Prostate gland (tissue), 2 donors: ENCODE measurements at regions not wholly inside any gene's neighbourhood (a gene's known extent, or its start where the extent isn't known, plus 50 kb on each side); places are given as distances from the start of the nearest gene placed in this dataset.

ENCODE experiments used
- DNase-seq: peaks from one replicate; pipeline ENCODE4 v3.0.0-alpha.2; 2019; ENCODE audit warnings: low spot score
- H3K27ac ChIP-seq, 2 donors: fragments of 200-600 bp; sonication (generic); 2 replicates each; pipeline ENCODE4 v1.5.1; 2017 to 2019
- H3K27me3 ChIP-seq: fragments of 200-600 bp; sonication (generic); replicated peaks from 2 replicates; pipeline ENCODE4 v1.5.1; 2019; ENCODE audit not compliant: insufficient read depth
- H3K36me3 ChIP-seq, 2 donors: fragments of 200-600 bp; sonication (generic); 1 replicate in 1 of 2; 2 replicates in 1 of 2; pipeline versions ENCODE4 v1.5.1 to v1.8.1; 2017 to 2019
- H3K4me1 ChIP-seq: fragments of 200-600 bp; sonication (generic); replicated peaks from 2 replicates; pipeline ENCODE4 v1.5.1; 2019
- H3K4me3 ChIP-seq, 2 donors: fragments of 200-600 bp; sonication (generic); 2 replicates each; pipeline ENCODE4 v1.5.1; 2017 to 2019
- H3K9me3 ChIP-seq: fragments of 200-600 bp; sonication (generic); 2 replicates; pipeline ENCODE4 v1.5.1; 2017
- POLR2A ChIP-seq: fragments of 450-650 bp; IDR thresholded peaks from one replicate; pipeline ENCODE4 v1.6.1; 2016; ENCODE audit warnings: antibody characterized with exemption, mild to moderate bottlenecking
- POLR2AphosphoS5 ChIP-seq: sonication (generic); formaldehyde crosslinking; IDR thresholded peaks from one replicate; pipeline ENCODE4 v1.6.1; 2017; ENCODE audit warnings: antibody characterized with exemption
- whole genome bisulfite sequencing: methylation state at CpG from one replicate; pipeline ENCODE4 v1.1.5; 2018; 5-methylcytosine and 5-hydroxymethylcytosine counted together
- intact Hi-C: fragments of 100-400 bp; cut with DNase I; formaldehyde crosslinking; loops from one replicate; pipeline ENCODE4 v1.14.2; 2022
- TF ChIP-seq, protein P1 (sequence below), 4 experiments: fragments of 200-600 bp in 2 of 4; fragments of 450-650 bp in 2 of 4; sonication (generic) in 2 of 4; IDR thresholded peaks; 1 replicate in 3 of 4; 2 replicates in 1 of 4; pipeline ENCODE4 v1.5.1; 2016 to 2019; ENCODE audit warnings: antibody characterized with exemption in 4 of 4, mild to moderate bottlenecking in 2 of 4, moderate library complexity in 2 of 4

DNA sequence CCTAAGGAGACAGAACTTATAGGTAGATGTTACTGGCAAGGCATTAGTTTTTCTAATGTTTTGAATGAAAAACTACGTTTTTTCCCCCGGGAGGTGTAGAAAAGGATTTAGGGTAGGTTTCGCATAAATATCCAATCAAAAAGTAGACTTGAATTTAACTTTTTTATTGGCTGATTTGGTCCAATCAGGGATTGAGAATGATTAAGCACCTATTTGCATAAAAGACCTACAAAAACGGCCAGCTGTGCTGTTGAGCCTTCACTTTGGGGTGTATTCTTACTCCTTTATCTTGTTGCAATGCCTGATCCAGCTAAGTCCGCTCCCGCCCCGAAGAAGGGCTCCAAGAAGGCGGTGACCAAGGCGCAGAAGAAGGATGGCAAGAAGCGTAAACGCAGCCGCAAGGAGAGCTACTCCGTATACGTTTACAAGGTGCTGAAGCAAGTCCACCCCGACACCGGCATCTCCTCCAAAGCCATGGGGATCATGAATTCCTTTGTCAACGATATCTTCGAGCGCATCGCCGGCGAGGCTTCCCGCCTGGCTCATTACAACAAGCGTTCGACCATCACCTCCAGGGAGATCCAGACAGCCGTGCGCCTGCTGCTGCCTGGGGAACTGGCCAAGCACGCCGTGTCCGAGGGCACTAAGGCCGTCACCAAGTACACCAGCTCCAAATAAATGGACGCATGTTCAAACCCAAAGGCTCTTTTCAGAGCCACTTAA is 113.5 kb upstream of the BTN3A2 start:
- H3K27ac ChIP-seq, result peak overlapping the region; percentile 53 to 74
- H3K4me3 ChIP-seq, result peak overlapping the region; percentile 30 to 32
- intact Hi-C loops, result no loop called here
- H3K4me1 ChIP-seq, result no peaks in the 10 kb centered on the region
- under 1% methylated on average over 32 of the region's 32 CpGs for WGBS
- H3K36me3 ChIP-seq, result no peaks in the 10 kb centered on the region
- no peaks in the 10 kb centered on the region for H3K27me3 ChIP-seq
- no peaks in the 10 kb centered on the region for H3K9me3 ChIP-seq
- peak; percentile 58 for DNase-seq
- TF ChIP-seq POLR2A, result peak; percentile 87
- TF ChIP-seq, protein P1, sequence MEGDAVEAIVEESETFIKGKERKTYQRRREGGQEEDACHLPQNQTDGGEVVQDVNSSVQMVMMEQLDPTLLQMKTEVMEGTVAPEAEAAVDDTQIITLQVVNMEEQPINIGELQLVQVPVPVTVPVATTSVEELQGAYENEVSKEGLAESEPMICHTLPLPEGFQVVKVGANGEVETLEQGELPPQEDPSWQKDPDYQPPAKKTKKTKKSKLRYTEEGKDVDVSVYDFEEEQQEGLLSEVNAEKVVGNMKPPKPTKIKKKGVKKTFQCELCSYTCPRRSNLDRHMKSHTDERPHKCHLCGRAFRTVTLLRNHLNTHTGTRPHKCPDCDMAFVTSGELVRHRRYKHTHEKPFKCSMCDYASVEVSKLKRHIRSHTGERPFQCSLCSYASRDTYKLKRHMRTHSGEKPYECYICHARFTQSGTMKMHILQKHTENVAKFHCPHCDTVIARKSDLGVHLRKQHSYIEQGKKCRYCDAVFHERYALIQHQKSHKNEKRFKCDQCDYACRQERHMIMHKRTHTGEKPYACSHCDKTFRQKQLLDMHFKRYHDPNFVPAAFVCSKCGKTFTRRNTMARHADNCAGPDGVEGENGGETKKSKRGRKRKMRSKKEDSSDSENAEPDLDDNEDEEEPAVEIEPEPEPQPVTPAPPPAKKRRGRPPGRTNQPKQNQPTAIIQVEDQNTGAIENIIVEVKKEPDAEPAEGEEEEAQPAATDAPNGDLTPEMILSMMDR (IDR thresholded peaks at IDR 0.05), result no peak
- peak; percentile 86 for TF ChIP-seq POLR2AphosphoS5

DNA sequence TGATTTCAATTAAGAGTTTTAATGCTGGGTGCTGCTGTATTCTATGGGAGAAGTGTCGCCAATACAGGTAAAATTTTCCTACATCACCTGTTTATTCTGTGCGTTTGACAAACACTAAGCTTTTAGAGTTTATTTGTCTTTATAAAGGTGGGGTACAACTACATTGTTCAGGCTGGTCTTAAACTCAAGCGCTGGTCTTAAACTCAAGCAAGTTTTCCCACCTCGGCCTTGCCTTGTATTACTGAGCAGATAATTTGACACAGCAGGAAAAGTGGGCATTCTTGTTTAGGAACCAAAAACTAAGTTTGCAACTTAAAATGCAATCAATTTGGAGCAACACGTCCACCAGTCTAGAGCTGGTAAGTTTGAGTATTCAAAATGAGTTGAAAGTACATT is 112.9 kb upstream of the BTN3A2 start:
- Histone ChIP-seq H3K27me3 (no peaks in the 10 kb centered on the region), H3K9me3 (no peaks in the 10 kb centered on the region), H3K4me3 (peak overlapping the region; percentile 30 to 32), H3K27ac (peak overlapping the region; percentile 52 to 53), H3K36me3 (no peaks in the 10 kb centered on the region), H3K4me1 (no peaks in the 10 kb centered on the region)
- WGBS, result 20% methylated on average over 5 of the region's 5 CpGs
- no peak for DNase-seq
- intact Hi-C loops, result no loop called here
- no peak for TF ChIP-seq POLR2AphosphoS5
- TF ChIP-seq POLR2A, result no peak
- TF ChIP-seq, protein P1 (IDR thresholded peaks at IDR 0.05), result no peak

DNA sequence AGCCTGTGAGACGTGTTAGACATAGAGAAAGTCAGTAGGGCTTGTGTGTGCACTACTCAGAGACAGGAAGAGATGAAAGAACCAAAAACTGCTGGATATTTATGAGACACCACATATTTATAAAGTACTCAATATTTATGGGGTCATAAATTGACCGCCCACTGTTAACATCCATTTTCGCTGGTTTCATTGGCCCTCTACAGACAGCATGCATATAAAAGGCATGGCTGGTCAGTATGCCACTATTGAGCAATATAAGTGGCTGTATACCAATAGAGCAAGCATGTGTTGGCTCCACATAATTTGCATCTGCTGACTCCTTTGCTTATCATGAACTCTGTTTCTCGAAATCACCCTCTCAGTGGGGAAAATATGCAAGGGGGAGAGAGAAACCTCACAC is 110.3 kb upstream of the BTN3A2 start:
- Histone ChIP-seq H3K36me3 (no peaks in the 10 kb centered on the region), H3K27ac (no peak overlapping the region), H3K9me3 (no peaks in the 10 kb centered on the region), H3K4me3 (no peak overlapping the region), H3K4me1 (no peaks in the 10 kb centered on the region), H3K27me3 (no peaks in the 10 kb centered on the region)
- 81% methylated on average over 4 of the region's 4 CpGs for WGBS
- intact Hi-C loops, result no loop called here
- TF ChIP-seq POLR2A, result no peak
- TF ChIP-seq, protein P1 (IDR thresholded peaks at IDR 0.05), result no peak
- TF ChIP-seq POLR2AphosphoS5, result no peak
- DNase-seq, result no peak

DNA sequence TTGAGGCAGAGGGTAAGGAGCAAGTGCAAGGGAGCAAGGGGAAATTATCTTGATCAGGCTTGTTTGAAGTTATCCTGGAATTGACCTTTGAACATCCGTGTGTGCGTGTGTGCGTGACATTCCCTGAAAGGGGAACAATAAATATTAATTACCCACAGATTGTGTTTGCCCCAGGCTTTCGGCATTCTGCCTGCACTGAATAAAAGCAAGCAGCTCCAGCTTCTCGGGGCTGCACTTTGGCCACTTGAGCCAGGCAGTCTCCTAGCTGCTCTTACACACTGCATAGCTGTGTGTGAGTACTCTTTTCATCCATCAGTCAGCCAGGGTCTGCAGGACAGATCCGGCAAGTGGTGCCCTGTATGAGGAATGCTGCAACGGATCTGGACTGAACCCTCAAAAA is 107.7 kb upstream of the BTN3A2 start:
- no peak for DNase-seq
- Histone ChIP-seq H3K4me1 (no peaks in the 10 kb centered on the region), H3K27me3 (no peaks in the 10 kb centered on the region), H3K36me3 (no peaks in the 10 kb centered on the region), H3K4me3 (no peak overlapping the region), H3K9me3 (no peaks in the 10 kb centered on the region), H3K27ac (no peak overlapping the region)
- TF ChIP-seq POLR2AphosphoS5 (no peak), POLR2A (no peak)
- TF ChIP-seq, protein P1 (IDR thresholded peaks at IDR 0.05), result no peak
- 47% methylated on average over 7 of the region's 7 CpGs for WGBS
- intact Hi-C loops, result no loop called here
